ENCODE measurements at regions not wholly inside any gene's neighbourhood (a gene's known extent, or its start where the extent isn't known, plus 50 kb on each side); places are given as distances from the start of the nearest gene placed in this dataset.

DNA sequence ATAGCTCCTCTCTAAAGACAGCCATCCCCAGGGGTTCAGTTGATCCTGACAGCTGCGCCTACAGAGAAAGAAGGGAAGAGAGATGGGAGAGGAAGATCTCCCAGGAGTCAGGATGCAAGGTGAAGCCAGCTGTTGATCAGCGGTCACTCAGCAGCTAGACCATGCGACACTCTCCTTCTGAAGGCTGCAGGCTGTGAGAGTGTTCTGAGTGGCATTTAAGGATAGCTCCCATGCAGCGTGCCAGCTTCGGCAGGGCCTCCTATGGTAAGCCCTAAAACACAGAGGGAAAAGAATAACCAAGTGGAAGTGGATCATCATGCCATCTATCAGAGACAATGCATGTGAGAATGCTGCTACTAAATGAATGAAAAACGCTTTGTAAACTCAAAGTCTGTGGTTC lies 197.9 kb upstream of the NUDT4 start:
- WGBS (ENCODE audit: low lambda C conversion rate), result 86% methylated on average over 6 of the region's 6 CpGs
- Histone ChIP-seq H3F3A (replicated peaks; ENCODE audit: insufficient read depth) (peaks cover 22% of the 10 kb centered on the region), H3K4me2 (no peak overlapping the region), H3K9ac (no peak overlapping the region), H2AFZ (ENCODE audit: low read depth) (no peak overlapping the region), H3K27ac (ENCODE audit: low read depth in 2 of 2, low read length in 1 of 2) (no peak overlapping the region), H3K27me3 (ENCODE audit: insufficient read depth) (no peaks in the 10 kb centered on the region), H3K36me3 (replicated peaks in 1 of 2; ENCODE audit: control insufficient read depth in 1 of 2, insufficient read depth in 2 of 2, low read length in 1 of 2) (no peaks in the 10 kb centered on the region), H3K79me2 (ENCODE audit: insufficient read depth) (no peaks in the 10 kb centered on the region), H3K9me3 (no peaks in the 10 kb centered on the region), H3K4me1 (ENCODE audit: control insufficient read depth in 1 of 2, insufficient read depth in 2 of 2, low read depth in 1 of 2, low read length in 1 of 2) (peaks cover 7 to 28% of the 10 kb centered on the region in 2 experiments), H3K9me2 (no peaks in the 10 kb centered on the region), H4K20me1 (ENCODE audit: insufficient read depth) (no peaks in the 10 kb centered on the region), H3K4me3 (ENCODE audit: low read depth in 2 of 2, low read length in 1 of 2) (no peak overlapping the region)
- TF ChIP-seq, protein P1, sequence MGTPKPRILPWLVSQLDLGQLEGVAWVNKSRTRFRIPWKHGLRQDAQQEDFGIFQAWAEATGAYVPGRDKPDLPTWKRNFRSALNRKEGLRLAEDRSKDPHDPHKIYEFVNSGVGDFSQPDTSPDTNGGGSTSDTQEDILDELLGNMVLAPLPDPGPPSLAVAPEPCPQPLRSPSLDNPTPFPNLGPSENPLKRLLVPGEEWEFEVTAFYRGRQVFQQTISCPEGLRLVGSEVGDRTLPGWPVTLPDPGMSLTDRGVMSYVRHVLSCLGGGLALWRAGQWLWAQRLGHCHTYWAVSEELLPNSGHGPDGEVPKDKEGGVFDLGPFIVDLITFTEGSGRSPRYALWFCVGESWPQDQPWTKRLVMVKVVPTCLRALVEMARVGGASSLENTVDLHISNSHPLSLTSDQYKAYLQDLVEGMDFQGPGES (IDR thresholded peaks at IDR 0.05; ENCODE audit: low read depth, low read length), result no peak
- no peak for TF ChIP-seq POLR2AphosphoS5 (IDR thresholded peaks at IDR 0.05; ENCODE audit: low read depth, low read length)
- TF ChIP-seq, protein P2, sequence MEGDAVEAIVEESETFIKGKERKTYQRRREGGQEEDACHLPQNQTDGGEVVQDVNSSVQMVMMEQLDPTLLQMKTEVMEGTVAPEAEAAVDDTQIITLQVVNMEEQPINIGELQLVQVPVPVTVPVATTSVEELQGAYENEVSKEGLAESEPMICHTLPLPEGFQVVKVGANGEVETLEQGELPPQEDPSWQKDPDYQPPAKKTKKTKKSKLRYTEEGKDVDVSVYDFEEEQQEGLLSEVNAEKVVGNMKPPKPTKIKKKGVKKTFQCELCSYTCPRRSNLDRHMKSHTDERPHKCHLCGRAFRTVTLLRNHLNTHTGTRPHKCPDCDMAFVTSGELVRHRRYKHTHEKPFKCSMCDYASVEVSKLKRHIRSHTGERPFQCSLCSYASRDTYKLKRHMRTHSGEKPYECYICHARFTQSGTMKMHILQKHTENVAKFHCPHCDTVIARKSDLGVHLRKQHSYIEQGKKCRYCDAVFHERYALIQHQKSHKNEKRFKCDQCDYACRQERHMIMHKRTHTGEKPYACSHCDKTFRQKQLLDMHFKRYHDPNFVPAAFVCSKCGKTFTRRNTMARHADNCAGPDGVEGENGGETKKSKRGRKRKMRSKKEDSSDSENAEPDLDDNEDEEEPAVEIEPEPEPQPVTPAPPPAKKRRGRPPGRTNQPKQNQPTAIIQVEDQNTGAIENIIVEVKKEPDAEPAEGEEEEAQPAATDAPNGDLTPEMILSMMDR (IDR thresholded peaks at IDR 0.05), result no peak
- TF ChIP-seq TCF12 (IDR thresholded peaks at IDR 0.05), result no peak
- TF ChIP-seq FOXJ3 (CRISPR knock-in tag; IDR thresholded peaks at IDR 0.05), result no peak
- no peak for TF ChIP-seq SMC3 (IDR thresholded peaks at IDR 0.05; ENCODE audit: low read depth, low read length)
- TF ChIP-seq MEF2A (IDR thresholded peaks at IDR 0.05; ENCODE audit: borderline replicate concordance, low read depth), result no peak
- TF ChIP-seq, protein P3, sequence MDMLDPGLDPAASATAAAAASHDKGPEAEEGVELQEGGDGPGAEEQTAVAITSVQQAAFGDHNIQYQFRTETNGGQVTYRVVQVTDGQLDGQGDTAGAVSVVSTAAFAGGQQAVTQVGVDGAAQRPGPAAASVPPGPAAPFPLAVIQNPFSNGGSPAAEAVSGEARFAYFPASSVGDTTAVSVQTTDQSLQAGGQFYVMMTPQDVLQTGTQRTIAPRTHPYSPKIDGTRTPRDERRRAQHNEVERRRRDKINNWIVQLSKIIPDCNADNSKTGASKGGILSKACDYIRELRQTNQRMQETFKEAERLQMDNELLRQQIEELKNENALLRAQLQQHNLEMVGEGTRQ (IDR thresholded peaks at IDR 0.05; ENCODE audit: borderline replicate concordance, low read depth, low read length), result no peak
- no peak for TF ChIP-seq NFIC (IDR thresholded peaks at IDR 0.05; ENCODE audit: borderline replicate concordance)
- TF ChIP-seq ELF1 (IDR thresholded peaks at IDR 0.05), result no peak
- no peak for TF ChIP-seq EP300 (IDR thresholded peaks at IDR 0.05; ENCODE audit: borderline replicate concordance in 1 of 2, low read depth in 1 of 2, low read length in 1 of 2)
- no peak for TF ChIP-seq FOXM1 (IDR thresholded peaks at IDR 0.05; ENCODE audit: low read depth)
- TF ChIP-seq, protein P4, sequence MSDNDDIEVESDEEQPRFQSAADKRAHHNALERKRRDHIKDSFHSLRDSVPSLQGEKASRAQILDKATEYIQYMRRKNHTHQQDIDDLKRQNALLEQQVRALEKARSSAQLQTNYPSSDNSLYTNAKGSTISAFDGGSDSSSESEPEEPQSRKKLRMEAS (IDR thresholded peaks at IDR 0.05; ENCODE audit: low read depth), result no peak
- no peak for TF ChIP-seq RFX5 (IDR thresholded peaks at IDR 0.05; ENCODE audit: low read length)
- no peak for TF ChIP-seq SIN3A (IDR thresholded peaks at IDR 0.05; ENCODE audit: borderline replicate concordance, low read depth, low read length)
- no peak for TF ChIP-seq GABPA (IDR thresholded peaks at IDR 0.05; ENCODE audit: low read depth)
- no peak for TF ChIP-seq MXI1 (IDR thresholded peaks at IDR 0.05; ENCODE audit: low read depth, low read length)
- no peak for TF ChIP-seq RCOR1 (IDR thresholded peaks at IDR 0.05; ENCODE audit: low read length)
- DNase-seq, result no peak
- CTCF ChIA-PET, result no interaction called here
- POLR2A ChIA-PET, result no interaction called here

Measured in SK-N-SH (cell line).